ENCODE measurements at regions not wholly inside any gene's neighbourhood (a gene's known extent, or its start where the extent isn't known, plus 50 kb on each side); places are given as distances from the start of the nearest gene placed in this dataset.

GRCh38 chr5:113806250-113806649, 292.8 kb downstream of the YTHDC2 start:
- Histone ChIP-seq H3K9me1 (ENCODE audit: control insufficient read depth, insufficient read depth, low read length) (no peaks in the 10 kb centered on the region), H3K79me2 (ENCODE audit: control insufficient read depth, insufficient read depth, low read length) (no peaks in the 10 kb centered on the region), H3K4me2 (ENCODE audit: insufficient read depth, low read length) (no peak overlapping the region), H3K9ac (ENCODE audit: insufficient read depth in 1 of 2, low read depth in 2 of 2, low read length in 2 of 2) (no peak overlapping the region), H3K4me1 (replicated peaks in 1 of 2; ENCODE audit: control insufficient read depth in 2 of 2, insufficient read depth in 2 of 2, low read length in 2 of 2) (no peaks in the 10 kb centered on the region), H3K9me3 (replicated peaks; ENCODE audit: control insufficient read depth, insufficient read depth, low read depth, low read length) (peaks cover 2% of the 10 kb centered on the region; the same call in 1 of the 2 replicates), H3K36me3 (ENCODE audit: control insufficient read depth, insufficient read depth, low read length) (no peaks in the 10 kb centered on the region), H2AFZ (ENCODE audit: low read depth, low read length) (no peak overlapping the region), H3K27ac (ENCODE audit: extremely low read depth, low read depth, low read length) (no peak overlapping the region), H3K27me3 (ENCODE audit: control insufficient read depth in 2 of 2, insufficient read depth in 2 of 2, low read length in 2 of 2) (no peaks in the 10 kb centered on the region), H3K4me3 (no peak overlapping the region), H4K20me1 (replicated peaks; ENCODE audit: control insufficient read depth, insufficient read depth, low read length) (no peaks in the 10 kb centered on the region)
- POLR2A ChIA-PET: interaction anchor here (0.7 kb wide), 1 partner anchor 466 kb away, joined by 3 read pairs; no protein-coding TSS in a partner anchor
- CTCF ChIA-PET (ENCODE audit: low intra/inter-chr PET ratio): no interaction called here
- no peak for DNase-seq (ENCODE audit: extremely low read depth in 1 of 4, low spot score in 3 of 4)
- BruUV-seq (replicated peaks): no TSS peak
- whole genome bisulfite sequencing (ENCODE audit: insufficient coverage, low coverage, missing lambda C conversion rate): 0% methylated on average over 3 of the region's 3 CpGs
- in situ Hi-C loops (cut with MboI) (no loop called here), intact Hi-C loops (cut with micrococcal nuclease) (no loop called here)
- FAIRE-seq: no peak
- TF ChIP-seq SAP30 (IDR thresholded peaks at IDR 0.05; ENCODE audit: borderline replicate concordance, insufficient read depth, low read depth, low read length, poor library complexity, severe bottlenecking): no peak
- TF ChIP-seq GTF2A2 (tag; IDR thresholded peaks at IDR 0.05): no peak
- ATAC-seq: no peak

- BruUV-seq (replicated peaks): no TSS peak
- Histone ChIP-seq H3K9ac (ENCODE audit: insufficient read depth in 1 of 2, low read depth in 2 of 2, low read length in 2 of 2) (no peak overlapping the region), H3K79me2 (ENCODE audit: control insufficient read depth, insufficient read depth, low read length) (no peaks in the 10 kb centered on the region), H3K4me2 (ENCODE audit: insufficient read depth, low read length) (no peak overlapping the region), H3K36me3 (ENCODE audit: control insufficient read depth, insufficient read depth, low read length) (no peaks in the 10 kb centered on the region), H3K27ac (ENCODE audit: extremely low read depth, low read depth, low read length) (no peak overlapping the region), H3K4me1 (replicated peaks in 1 of 2; ENCODE audit: control insufficient read depth in 2 of 2, insufficient read depth in 2 of 2, low read length in 2 of 2) (no peaks in the 10 kb centered on the region), H3K4me3 (no peak overlapping the region), H3K9me1 (ENCODE audit: control insufficient read depth, insufficient read depth, low read length) (no peaks in the 10 kb centered on the region), H4K20me1 (replicated peaks; ENCODE audit: control insufficient read depth, insufficient read depth, low read length) (no peaks in the 10 kb centered on the region), H3K27me3 (ENCODE audit: control insufficient read depth in 2 of 2, insufficient read depth in 2 of 2, low read length in 2 of 2) (no peaks in the 10 kb centered on the region), H2AFZ (ENCODE audit: low read depth, low read length) (no peak overlapping the region), H3K9me3 (replicated peaks; ENCODE audit: control insufficient read depth, insufficient read depth, low read depth, low read length) (peaks cover 2% of the 10 kb centered on the region; the same call in 1 of the 2 replicates)
- ChIA-PET CTCF (ENCODE audit: low intra/inter-chr PET ratio) (no interaction called here), POLR2A (interaction anchor here (0.7 kb wide), 1 partner anchor 466 kb away, joined by 3 read pairs; no protein-coding TSS in a partner anchor)
- FAIRE-seq (no peak), ATAC-seq (no peak), DNase-seq (ENCODE audit: extremely low read depth in 1 of 4, low spot score in 3 of 4) (no peak)
- in situ Hi-C loops (cut with MboI) (no loop called here), intact Hi-C loops (cut with micrococcal nuclease) (no loop called here)
- TF ChIP-seq ATF7 (IDR thresholded peaks at IDR 0.05) (no peak), L3MBTL2 (IDR thresholded peaks at IDR 0.05) (no peak), POLR2AphosphoS5 (IDR thresholded peaks at IDR 0.05; ENCODE audit: control insufficient read depth, insufficient read depth, low read depth, low read length) (no peak)
- 0% methylated on average over 3 of the region's 3 CpGs for WGBS (ENCODE audit: insufficient coverage, low coverage, missing lambda C conversion rate)
These were observed 293.4 kb downstream of the YTHDC2 start for GRCh38 chr5:113806904-113807303.
